Gastroesophageal sphincter (tissue), 4 donors: ENCODE measurements at regions not wholly inside any gene's neighbourhood (a gene's known extent, or its start where the extent isn't known, plus 50 kb on each side); places are given as distances from the start of the nearest gene placed in this dataset.

Experiments
- ATAC-seq: fragments of 150-250 bp; one replicate; pipeline ENCODE4 v1.9.1; 2016; ENCODE audit warnings: mild to moderate bottlenecking, moderate library complexity
- H3K27ac ChIP-seq, 4 donors: fragments of 200-600 bp; sonication (generic) in 3 of 4; 1 replicate in 3 of 4; 2 replicates in 1 of 4; pipeline ENCODE4 v1.5.1; 2016 to 2019
- H3K27me3 ChIP-seq: fragments of 200-600 bp; sonication (generic); one replicate; pipeline ENCODE4 v1.5.1; 2019
- H3K36me3 ChIP-seq, 2 donors: fragments of 200-600 bp; sonication (generic); one replicate each; pipeline ENCODE4 v1.5.1; 2019; ENCODE audit warnings: control low read depth in 1 of 2
- H3K4me1 ChIP-seq, 3 donors: fragments of 200-600 bp; sonication (generic); 1 replicate in 2 of 3; 2 replicates in 1 of 3; pipeline ENCODE4 v1.5.1; 2016 to 2019; ENCODE audit warnings: control low read depth in 2 of 3
- H3K4me3 ChIP-seq, 2 donors: fragments of 200-600 bp; sonication (generic); one replicate each; pipeline ENCODE4 v1.5.1; 2019; ENCODE audit warnings: mild to moderate bottlenecking in 1 of 2, moderate library complexity in 1 of 2
- H3K9me3 ChIP-seq, 3 donors: fragments of 200-600 bp; sonication (generic); one replicate each; pipeline ENCODE4 v1.5.1; 2017 to 2019; ENCODE audit warnings: control low read depth in 2 of 3
- CTCF ChIP-seq, 4 experiments: fragments of 200-600 bp in 2 of 4; fragments of 450-650 bp in 2 of 4; sonication (generic) in 1 of 4; IDR thresholded peaks; one replicate each; pipeline ENCODE4 v1.5.1; 2017 to 2019; ENCODE audit warnings: antibody characterized with exemption in 4 of 4, mild to moderate bottlenecking in 2 of 4, moderate library complexity in 2 of 4
- EP300 ChIP-seq: sonication (generic); formaldehyde crosslinking; IDR thresholded peaks from one replicate; pipeline ENCODE4 v1.6.1; 2017; ENCODE audit warnings: antibody characterized with exemption, mild to moderate bottlenecking
- POLR2A ChIP-seq, 2 donors: fragments of 450-650 bp; IDR thresholded peaks; one replicate each; pipeline ENCODE4 v1.6.1; 2017; ENCODE audit warnings: antibody characterized with exemption in 2 of 2, mild to moderate bottlenecking in 2 of 2, moderate library complexity in 1 of 2
- POLR2AphosphoS5 ChIP-seq: sonication (generic); formaldehyde crosslinking; IDR thresholded peaks from one replicate; pipeline ENCODE4 v1.6.1; 2017; ENCODE audit warnings: antibody characterized with exemption
- WGBS, 2 donors: methylation state at CpG; one replicate each; pipeline ENCODE4 v1.1.5; 2018; ENCODE audit warnings: low coverage in 1 of 2; 5-methylcytosine and 5-hydroxymethylcytosine counted together

DNA sequence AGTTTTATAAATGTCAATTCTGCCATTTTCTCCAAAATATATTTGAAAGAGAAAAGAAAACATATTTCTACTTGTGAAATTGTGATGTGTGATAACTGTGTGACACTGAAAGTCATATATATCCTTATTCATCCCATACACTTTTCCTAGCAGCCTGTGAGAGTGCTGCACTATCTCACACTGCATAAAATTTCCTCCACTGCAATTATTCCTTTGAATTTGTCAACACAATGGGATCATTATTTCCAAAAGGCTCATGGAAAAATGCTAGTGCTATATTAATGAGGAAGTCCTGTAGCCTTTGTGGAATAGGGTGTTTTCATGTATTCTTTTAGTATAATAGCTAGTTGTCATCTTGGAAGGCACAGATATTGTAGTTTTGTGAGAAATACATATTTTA lies 504.1 kb downstream of the RPL10L start:
- ATAC-seq = no peak
- no peaks in the 10 kb centered on the region for H3K36me3 ChIP-seq
- H3K27me3 ChIP-seq = no peaks in the 10 kb centered on the region
- no peak for TF ChIP-seq CTCF (IDR thresholded peaks at IDR 0.05)
- no peak for TF ChIP-seq POLR2A (IDR thresholded peaks at IDR 0.05)
- TF ChIP-seq POLR2AphosphoS5 = no peak
- H3K4me1 ChIP-seq = no peaks in the 10 kb centered on the region
- no peak overlapping the region for H3K4me3 ChIP-seq
- no peak overlapping the region for H3K27ac ChIP-seq
- H3K9me3 ChIP-seq = no peaks in the 10 kb centered on the region

GRCh38 chr14:46147024-46147423 lies 504.6 kb downstream of the RPL10L start:
- ATAC-seq = no peak
- Histone ChIP-seq H3K9me3 (no peaks in the 10 kb centered on the region), H3K27me3 (no peaks in the 10 kb centered on the region), H3K36me3 (no peaks in the 10 kb centered on the region), H3K4me3 (no peak overlapping the region), H3K27ac (no peak overlapping the region), H3K4me1 (no peaks in the 10 kb centered on the region)
- WGBS, 2 donors = 33 to 36% methylated on average over 1 of the region's 1 CpG
- TF ChIP-seq EP300 (no peak), POLR2AphosphoS5 (no peak), CTCF (IDR thresholded peaks at IDR 0.05) (no peak), POLR2A (IDR thresholded peaks at IDR 0.05) (no peak)

DNA sequence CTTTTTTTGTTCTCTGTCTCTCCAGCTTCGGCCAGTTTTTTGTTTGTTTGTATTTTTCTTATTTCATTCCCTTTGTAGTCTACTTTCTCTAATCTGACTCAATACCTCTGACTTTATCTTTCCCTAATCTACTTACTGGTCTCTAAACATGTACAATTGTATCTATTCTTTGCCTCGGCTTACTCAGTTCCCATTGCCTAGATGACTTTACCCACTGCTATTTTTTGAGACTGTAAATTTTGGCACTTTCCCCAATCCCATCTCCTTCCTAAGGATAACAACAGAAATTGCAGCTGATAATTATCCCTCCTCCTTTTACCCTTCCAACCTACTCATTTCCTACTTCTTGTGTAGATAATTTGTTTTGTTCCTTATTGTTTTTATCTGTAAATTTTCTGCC lies 511.1 kb downstream of the RPL10L start:
- 56 to 61% methylated on average over 2 of the region's 2 CpGs for WGBS, 2 donors
- TF ChIP-seq EP300 (no peak), POLR2A (IDR thresholded peaks at IDR 0.05) (no peak), POLR2AphosphoS5 (no peak), CTCF (IDR thresholded peaks at IDR 0.05) (no peak)
- Histone ChIP-seq H3K4me3 (no peak overlapping the region), H3K9me3 (no peaks in the 10 kb centered on the region), H3K36me3 (no peaks in the 10 kb centered on the region), H3K4me1 (no peaks in the 10 kb centered on the region), H3K27ac (no peak overlapping the region), H3K27me3 (no peaks in the 10 kb centered on the region)
- ATAC-seq = no peak

DNA sequence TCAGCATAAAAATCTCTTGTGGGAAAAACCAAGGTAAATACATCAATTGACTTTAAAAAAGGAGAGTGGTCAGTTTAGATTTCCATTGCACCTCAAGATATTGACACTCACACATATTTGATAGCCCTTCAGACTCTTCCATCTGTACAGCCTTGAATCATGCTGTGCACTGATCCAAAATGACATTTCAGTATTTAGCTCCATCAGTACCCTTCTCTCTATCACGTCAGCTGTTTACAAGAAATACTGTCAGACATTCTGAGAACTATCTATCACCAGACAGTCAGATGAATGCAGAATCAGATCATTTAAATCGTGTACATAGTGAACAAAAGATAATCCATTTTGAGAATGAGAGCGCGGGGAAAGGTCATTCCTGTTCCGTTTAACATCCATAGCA lies 511.9 kb downstream of the RPL10L start:
- Histone ChIP-seq H3K36me3 (no peaks in the 10 kb centered on the region), H3K4me1 (no peaks in the 10 kb centered on the region), H3K27ac (no peak overlapping the region), H3K27me3 (no peaks in the 10 kb centered on the region), H3K9me3 (no peaks in the 10 kb centered on the region), H3K4me3 (no peak overlapping the region)
- 39 to 40% methylated on average over 5 of the region's 5 CpGs for WGBS, 2 donors
- no peak for ATAC-seq
- TF ChIP-seq EP300 = no peak
- no peak for TF ChIP-seq CTCF (IDR thresholded peaks at IDR 0.05)
- no peak for TF ChIP-seq POLR2AphosphoS5
- no peak for TF ChIP-seq POLR2A (IDR thresholded peaks at IDR 0.05)

GRCh38 chr14:46137786-46138185 lies 513.8 kb downstream of the RPL10L start:
- H3K27me3 ChIP-seq = no peaks in the 10 kb centered on the region
- TF ChIP-seq EP300 (no peak), CTCF (IDR thresholded peaks at IDR 0.05) (no peak), POLR2AphosphoS5 (no peak), POLR2A (IDR thresholded peaks at IDR 0.05) (no peak)
- no peak overlapping the region for H3K27ac ChIP-seq
- no peaks in the 10 kb centered on the region for H3K9me3 ChIP-seq
- no peaks in the 10 kb centered on the region for H3K36me3 ChIP-seq
- H3K4me1 ChIP-seq = no peaks in the 10 kb centered on the region
- no peak overlapping the region for H3K4me3 ChIP-seq
- ATAC-seq = no peak
